ENCODE measurements at regions not wholly inside any gene's neighbourhood (a gene's known extent, or its start where the extent isn't known, plus 50 kb on each side); places are given as distances from the start of the nearest gene placed in this dataset.
A peak's percentile ranks its signal among the peaks of the same experiment; 100 is the strongest.

DNA sequence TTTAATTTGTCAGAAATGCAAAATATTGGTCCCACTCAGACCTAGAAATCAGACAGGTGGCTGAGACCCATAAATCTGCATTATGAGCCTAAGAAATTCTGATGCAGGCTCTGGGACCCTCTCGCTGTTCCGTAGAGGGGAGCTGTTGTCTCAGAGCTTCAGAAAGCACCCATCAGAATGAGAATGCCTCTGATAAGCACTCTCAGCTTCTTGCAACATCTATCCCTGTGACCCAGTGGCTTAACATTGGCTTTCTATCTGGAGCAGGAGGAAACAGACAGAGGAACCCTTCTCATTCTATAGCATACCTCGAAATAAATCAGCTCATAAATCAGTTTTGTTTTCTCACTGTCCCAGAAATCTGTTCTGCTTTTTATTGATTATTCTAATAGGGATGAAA lies 184.6 kb upstream of the SP4 start:
- DNase-seq, result no peak

DNA sequence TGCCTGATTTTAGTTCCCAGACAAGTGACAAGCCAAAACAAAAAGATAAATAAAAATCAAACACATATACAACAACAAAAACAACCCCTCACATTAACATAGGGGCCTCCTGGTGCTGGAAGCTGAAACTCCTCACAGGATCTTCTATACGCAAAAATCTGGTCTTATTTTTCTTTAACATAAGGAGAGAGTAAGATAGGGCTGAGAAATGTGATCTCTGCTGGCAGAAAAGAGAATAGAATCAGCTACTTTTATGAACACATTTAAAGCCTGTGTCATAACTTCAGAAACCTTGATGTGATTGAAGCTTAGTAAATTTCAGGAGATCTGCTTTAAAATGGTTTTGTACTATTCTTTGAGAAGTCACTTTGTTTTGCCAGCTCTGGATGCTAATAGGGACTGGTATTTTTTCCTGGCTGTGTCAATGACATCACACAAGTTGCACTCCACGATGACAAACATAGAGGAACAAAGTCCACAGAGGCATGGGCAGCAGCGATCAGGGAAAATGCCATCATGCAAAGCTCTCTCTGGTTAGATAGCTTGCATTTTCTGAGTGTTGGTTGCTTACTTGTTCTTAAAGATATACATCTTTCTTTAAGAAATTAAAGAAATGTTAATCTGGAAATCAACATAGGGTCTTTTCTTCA lies 176.6 kb upstream of the SP4 start:
- DNase-seq, result no peak

GRCh38 chr7:21253740-21254687 lies 173.9 kb upstream of the SP4 start:
- DNase-seq, result peak; percentile 33

GRCh38 chr7:21256310-21256877 lies 171.5 kb upstream of the SP4 start:
- peak; percentile 5 for DNase-seq

DNA sequence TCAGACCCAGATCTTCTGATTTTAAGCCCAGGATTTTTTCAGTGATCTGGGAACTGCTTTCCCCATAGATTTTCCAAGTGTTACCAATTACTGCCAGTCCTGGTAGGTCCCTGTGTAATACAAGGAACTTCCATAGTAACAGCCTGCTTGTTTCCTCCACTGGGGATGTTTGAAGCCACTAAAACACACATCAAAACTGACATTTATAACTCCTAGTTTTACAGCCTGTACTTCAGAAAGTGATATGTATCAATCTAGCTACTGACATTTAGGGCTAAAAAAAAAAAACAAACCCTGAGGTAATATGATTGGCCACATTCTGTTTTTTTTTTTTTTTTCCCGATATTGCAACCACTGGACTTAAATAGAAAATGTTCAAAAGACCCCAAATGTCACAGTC lies 166.9 kb upstream of the SP4 start:
- DNase-seq, result no peak

DNA sequence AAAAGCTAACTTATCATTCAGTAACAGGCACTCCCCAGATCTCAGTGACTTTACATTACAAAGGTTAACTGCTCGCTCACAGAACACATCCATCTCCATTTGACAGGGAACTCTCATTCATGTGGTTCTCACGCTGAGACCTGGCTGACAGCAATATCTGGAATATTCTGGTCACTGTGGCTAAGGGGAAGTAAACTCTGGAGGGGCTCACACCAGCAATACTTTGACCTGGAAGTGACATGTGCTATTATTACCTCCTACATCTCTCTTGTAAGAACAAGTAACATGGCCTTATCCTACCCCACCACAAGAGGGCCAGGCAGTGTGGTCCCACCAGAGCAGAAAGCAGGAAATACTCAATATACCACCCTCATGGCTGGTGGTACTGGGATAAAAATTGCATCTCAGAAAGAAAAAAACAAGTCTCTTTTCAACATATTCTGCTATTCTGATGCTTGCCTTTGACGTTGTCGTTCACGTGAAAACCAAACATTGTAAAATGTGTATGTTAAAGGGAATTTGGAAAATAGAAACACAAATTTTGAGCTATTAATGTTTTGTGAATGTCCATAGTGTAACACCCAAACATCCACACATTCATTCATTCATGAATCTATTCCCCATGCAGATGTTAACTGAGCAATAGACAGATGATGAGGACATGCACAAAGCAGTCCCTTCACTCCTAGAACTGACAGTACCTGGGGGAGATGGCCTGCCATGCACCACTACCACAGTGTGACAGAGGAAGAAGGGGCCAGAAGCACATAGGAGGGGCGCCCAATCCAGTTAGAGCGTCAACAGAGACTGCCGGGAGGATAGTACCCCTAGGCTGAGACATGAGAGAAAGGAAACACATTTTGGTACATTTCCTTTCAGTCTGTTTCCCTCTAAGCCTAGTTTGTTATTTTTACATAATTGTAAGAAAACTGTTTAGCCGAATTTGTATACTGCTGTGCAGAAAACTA lies 166.0 kb upstream of the SP4 start:
- peak; percentile 8 for DNase-seq

DNA sequence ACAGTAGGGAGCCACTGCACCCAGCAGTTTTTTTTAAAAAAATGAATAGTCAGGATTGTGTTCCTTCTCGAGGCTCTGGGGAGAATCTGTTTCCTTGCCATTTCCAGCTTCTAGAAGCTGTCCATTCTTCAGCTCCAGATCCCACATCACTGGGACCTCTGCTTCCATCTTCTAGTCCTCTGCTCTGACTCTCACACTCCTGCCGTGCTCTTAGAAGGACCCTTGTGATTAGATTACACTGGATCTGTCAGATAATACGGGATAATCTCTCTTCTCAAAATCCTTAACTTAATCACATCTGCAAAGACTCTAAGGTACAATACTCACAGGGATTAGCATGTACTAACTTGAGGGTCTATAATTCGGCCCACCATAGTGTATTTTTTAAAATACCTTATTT lies 158.9 kb upstream of the SP4 start:
- DNase-seq, result no peak

- no peak for DNase-seq
These were observed 151.3 kb upstream of the SP4 start for GRCh38 chr7:21276471-21277035.

DNA sequence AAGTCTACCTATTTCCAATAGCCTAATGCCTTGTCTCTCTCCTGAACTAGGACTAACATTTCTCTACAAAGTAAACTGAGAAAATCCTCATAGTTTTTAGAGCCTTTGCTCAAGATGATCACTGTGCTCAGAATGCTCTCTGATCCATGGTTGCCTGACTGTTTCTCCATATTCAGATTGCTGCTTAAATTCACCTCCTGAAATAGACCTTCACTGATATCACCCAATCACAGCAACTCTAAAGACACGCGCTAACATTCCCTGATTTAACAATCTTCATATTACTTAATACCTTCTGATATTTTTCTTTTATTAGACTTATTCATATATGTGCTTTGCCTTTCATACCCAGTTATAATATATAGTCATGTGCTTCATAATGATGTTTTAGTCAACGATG lies 148.9 kb upstream of the SP4 start:
- DNase-seq, result no peak

DNA sequence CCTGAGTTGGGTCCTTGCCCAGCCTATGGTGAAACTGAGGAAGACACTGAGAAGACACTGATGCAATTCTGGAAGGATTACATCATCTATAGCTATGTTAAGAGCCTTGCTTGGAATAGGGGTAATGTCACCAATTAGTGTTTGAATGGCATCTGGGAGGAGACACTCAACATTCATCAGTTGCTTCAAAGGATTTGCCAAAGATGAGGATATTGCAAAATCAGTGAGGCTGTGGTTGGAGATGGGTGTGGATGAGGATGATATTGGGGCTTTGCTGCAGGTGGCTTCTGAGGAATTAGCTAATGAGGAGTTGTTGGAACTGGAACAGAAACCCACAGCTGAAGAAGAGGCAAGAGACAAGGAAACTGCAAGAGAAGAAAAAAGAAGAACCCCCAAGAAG lies 146.7 kb upstream of the SP4 start:
- DNase-seq, result no peak

- no peak for DNase-seq
These were observed 134.1 kb upstream of the SP4 start for GRCh38 chr7:21293771-21294170.

DNA sequence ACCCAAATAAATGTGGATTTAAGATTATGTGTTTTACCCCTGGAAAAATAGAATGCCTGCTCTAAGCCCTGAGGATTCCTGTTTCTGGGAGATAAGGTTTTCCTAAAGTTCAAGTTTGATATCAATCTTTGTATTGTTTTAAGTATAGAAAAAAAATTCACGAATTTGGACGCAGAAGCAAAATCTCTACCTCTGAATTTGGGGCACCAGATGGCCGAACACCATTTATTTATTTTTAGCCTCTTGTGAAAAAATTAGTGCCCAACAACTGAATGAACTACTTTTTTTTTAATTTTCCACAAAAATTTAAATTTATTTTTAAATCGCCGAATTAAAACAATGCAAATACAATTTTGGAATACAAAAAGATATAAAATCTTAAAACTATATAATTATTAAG lies 128.1 kb upstream of the SP4 start:
- no peak for DNase-seq

GRCh38 chr7:21300692-21301091 lies 127.2 kb upstream of the SP4 start:
- no peak for DNase-seq

DNA sequence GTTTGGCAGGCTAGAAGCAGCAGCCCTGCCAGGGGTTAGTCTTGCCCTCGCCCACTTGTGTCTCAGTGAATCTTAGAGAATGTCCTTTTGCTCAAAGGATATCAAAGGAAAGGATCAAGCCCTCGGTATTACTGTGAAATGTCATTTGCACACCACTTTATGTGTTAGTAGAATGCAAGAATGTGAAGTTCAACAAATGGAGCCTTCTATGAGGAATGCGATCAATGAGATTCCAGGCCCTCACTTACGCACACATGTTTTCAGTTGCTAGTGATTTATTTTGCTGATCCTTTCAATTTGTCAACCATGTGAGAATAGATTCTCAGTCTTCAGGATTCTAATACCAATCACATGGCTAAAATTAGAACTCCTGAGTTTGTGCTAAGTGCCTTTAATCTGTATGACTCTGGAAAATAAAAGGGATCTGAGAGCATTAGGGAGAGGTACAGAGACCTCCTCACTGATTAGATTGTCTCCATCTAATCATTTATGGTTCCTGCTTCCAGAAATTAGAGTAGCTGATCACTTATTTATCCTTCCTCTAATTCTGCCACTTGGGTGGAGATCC lies 123.0 kb upstream of the SP4 start:
- DNase-seq, result no peak

DNA sequence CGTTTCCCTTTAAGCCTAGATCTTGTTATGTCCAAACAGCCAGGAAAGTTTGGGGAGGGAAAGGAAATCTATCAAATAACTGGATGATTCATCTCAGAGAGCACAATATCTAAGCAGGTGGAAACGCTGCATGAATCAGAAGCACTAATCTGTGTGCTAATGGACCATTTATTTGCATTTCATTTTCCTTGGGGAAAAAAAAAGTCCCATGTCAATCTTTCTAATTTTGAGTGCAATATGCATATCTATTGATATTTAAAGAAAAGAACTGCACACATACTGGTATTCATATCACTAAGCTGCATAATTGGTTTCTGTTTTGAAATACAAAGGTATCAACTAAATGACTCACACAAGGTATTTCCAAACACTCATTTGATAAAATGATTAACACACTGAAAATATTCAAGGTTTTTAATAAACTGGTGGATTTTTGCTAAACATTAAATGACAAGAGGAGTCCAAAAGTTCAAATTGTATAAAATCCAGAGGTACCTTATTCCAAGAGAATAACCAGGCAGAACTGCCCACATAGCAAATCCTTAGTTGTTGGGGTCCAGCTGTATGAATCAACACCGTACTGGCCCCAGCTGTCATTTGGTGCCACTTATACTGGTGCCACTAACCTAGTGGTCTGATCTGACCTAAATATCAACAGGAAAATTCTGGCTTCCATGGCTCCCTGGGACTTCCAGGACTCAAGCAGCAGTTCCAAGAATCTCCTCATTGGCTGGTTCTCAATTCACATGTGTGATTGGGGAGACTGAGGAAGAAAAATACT lies 122.2 kb upstream of the SP4 start:
- DNase-seq, result no peak

DNA sequence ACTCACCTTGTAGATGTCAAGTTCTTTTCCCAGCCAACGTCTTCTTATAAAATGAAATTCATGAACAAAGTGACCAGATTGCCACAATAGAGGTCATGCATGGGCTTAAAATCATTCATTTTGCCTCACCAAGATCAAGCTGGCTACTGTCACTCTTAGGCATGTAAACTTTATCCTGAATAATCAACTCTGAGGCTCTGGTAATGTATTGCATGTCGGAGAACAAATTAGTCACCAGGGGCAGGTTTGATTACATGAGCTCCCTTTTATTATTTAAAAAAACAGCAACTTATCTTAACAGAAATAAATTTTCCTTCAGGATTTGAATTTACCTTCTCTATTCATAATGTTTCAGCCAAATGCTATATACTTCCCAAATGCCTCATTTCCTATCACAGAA lies 112.9 kb upstream of the SP4 start:
- no peak for DNase-seq

DNA sequence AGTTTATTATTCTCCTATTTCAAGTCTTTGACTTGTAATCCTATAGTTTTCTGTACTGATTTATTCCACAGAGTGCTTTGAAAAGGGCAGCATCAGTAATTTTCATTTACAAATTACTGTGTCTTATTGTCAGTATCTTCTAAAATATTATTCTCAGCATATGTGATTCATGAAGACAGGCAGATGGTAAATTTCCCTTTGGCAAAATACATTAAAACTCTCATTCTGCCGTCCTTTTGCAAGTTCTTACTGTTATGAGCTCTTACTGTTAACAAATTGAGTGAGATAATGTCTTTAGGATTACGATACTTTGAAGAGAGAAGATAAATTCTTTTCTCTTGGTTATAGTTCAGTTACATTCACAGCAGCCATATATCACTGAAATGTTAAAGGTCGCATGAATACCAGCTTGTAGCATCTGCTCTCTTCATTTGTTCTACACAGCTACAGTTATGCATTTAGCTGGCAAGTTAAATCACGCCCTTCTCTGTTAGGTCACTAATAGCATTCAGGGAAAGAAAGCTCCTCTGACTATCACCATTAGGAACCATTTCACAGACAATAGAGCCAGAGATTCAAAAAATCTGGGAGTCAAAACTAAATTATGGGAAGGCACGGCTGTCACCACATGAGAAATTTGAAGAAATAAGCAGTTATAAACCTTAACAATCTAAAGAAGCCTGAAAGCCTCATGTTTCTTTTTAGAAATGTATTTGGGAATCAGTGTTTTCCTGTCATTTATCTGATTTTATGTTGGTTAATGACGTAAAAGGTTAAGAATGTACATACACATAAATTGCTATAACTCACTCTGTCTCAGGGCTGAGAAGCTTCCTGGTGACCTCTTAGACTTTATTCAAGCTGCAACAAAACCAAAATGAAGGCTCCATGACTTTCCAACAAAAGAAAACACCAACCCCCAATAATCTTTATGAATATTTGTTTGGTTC lies 109.6 kb upstream of the SP4 start:
- DNase-seq, result no peak

- DNase-seq, result no peak
These were observed 109.0 kb upstream of the SP4 start for GRCh38 chr7:21318916-21319270.

DNA sequence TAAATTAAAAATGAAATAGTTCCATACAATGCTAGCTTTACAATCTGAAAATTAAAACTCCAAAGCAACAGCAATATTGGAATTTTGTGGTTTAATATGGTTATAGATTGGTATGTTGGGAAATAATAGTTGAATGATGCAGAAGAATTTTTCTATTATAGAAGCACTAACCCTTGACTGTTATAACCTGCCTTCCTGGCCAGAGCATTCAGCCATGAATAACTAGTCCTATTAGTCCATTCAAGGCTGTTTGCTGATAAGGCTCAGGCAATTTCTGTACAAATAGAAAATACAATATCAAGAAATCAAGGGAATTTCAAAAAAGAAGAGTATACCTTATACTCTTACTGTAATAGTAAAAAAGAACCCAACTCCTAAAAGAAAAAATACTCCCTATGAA lies 101.6 kb upstream of the SP4 start:
- no peak for DNase-seq

GRCh38 chr7:21326921-21327320 lies 101.0 kb upstream of the SP4 start:
- no peak for DNase-seq

Measured in NCI-H510A (cell line).